Ishikawa (cell line): ENCODE measurements at regions not wholly inside any gene's neighbourhood (a gene's known extent, or its start where the extent isn't known, plus 50 kb on each side); places are given as distances from the start of the nearest gene placed in this dataset.

ENCODE experiments used
- CEBPB ChIP-seq: IDR thresholded peaks from 2 replicates; pipeline ENCODE4 v1.6.1; 2012
- CREB1 ChIP-seq: IDR thresholded peaks from 2 replicates; pipeline ENCODE4 v1.6.1; 2012; ENCODE audit warnings: low read depth
- EGR1 ChIP-seq: IDR thresholded peaks from 2 replicates; pipeline ENCODE4 v1.6.1; 2012
- EP300 ChIP-seq: IDR thresholded peaks from 2 replicates; pipeline ENCODE4 v1.6.1; 2012; ENCODE audit warnings: borderline replicate concordance
- FOXM1 ChIP-seq: IDR thresholded peaks from 2 replicates; pipeline ENCODE4 v1.6.1; 2012; ENCODE audit warnings: low read depth, borderline replicate concordance
- NFIC ChIP-seq: IDR thresholded peaks from 2 replicates; pipeline ENCODE4 v1.6.1; 2012
- RAD21 ChIP-seq: IDR thresholded peaks from 2 replicates; pipeline ENCODE4 v1.6.1; 2012; ENCODE audit warnings: low read depth
- TCF12 ChIP-seq: IDR thresholded peaks from 2 replicates; pipeline ENCODE4 v1.6.1; 2012; ENCODE audit warnings: low read depth
- TEAD4 ChIP-seq: IDR thresholded peaks from 2 replicates; pipeline ENCODE4 v1.6.1; 2012
- YY1 ChIP-seq: IDR thresholded peaks from 2 replicates; pipeline ENCODE4 v1.6.1; 2012; ENCODE audit warnings: low read depth
- ZBTB7A ChIP-seq: IDR thresholded peaks from 2 replicates; pipeline ENCODE4 v1.6.1; 2012; ENCODE audit warnings: low read depth
- TF ChIP-seq, protein P1 (sequence below): IDR thresholded peaks from 2 replicates; pipeline ENCODE4 v1.6.1; 2012
- TF ChIP-seq, protein P2 (sequence below): IDR thresholded peaks from 2 replicates; pipeline ENCODE4 v1.6.1; 2012
- TF ChIP-seq, protein P3 (sequence below): IDR thresholded peaks from 2 replicates; pipeline ENCODE4 v1.6.1; 2012; ENCODE audit warnings: low read depth, mild to moderate bottlenecking

DNA sequence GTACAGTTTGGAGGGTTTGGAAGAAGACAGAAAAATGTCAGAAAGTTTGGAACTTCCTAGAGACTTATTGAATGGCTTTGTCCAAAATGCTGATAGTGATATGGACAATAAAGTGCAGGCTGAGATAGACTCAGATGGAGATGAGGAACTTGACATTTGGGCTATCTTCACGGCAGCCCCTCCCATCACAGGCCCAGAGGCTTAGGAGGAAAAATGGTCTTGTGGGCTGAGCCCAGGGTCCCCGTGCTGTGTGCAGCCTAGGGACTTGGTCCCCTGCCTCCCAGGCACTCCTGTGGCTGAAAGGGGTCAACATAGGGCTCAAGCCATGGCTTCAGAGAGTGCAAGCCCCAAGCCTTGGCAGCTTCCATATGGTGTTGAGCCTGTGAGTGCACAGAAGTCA is 79.0 kb downstream of the CMAS start:
- TF ChIP-seq, protein P1, sequence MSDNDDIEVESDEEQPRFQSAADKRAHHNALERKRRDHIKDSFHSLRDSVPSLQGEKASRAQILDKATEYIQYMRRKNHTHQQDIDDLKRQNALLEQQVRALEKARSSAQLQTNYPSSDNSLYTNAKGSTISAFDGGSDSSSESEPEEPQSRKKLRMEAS, result no peak
- no peak for TF ChIP-seq CEBPB
- no peak for TF ChIP-seq FOXM1
- TF ChIP-seq NFIC, result no peak
- TF ChIP-seq TCF12, result no peak
- no peak for TF ChIP-seq CREB1

DNA sequence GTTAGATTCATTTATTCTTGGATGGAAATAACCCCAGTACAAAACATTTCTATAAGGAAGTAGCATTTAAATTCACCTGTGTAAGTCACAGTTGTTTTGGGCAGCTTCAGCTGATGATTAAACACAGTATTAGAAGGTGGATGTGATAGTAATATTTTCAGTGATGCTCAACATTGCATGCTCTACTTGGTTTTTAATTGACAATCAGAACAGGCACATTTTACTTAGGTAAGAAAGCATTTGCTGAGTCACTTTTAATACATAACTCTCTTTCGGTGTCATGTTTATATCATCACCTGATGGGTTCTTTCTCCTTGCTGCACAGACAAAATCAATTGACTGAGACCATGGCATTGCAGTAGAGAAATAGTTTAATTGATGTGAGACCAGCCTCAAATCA is 80.7 kb downstream of the CMAS start:
- TF ChIP-seq CREB1, result no peak
- TF ChIP-seq CEBPB, result no peak
- TF ChIP-seq YY1, result no peak
- no peak for TF ChIP-seq RAD21
- no peak for TF ChIP-seq TEAD4
- TF ChIP-seq EGR1, result no peak
- no peak for TF ChIP-seq ZBTB7A
- TF ChIP-seq, protein P2, sequence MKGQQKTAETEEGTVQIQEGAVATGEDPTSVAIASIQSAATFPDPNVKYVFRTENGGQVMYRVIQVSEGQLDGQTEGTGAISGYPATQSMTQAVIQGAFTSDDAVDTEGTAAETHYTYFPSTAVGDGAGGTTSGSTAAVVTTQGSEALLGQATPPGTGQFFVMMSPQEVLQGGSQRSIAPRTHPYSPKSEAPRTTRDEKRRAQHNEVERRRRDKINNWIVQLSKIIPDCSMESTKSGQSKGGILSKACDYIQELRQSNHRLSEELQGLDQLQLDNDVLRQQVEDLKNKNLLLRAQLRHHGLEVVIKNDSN, result no peak
- no peak for TF ChIP-seq FOXM1
- no peak for TF ChIP-seq NFIC
- TF ChIP-seq, protein P3, sequence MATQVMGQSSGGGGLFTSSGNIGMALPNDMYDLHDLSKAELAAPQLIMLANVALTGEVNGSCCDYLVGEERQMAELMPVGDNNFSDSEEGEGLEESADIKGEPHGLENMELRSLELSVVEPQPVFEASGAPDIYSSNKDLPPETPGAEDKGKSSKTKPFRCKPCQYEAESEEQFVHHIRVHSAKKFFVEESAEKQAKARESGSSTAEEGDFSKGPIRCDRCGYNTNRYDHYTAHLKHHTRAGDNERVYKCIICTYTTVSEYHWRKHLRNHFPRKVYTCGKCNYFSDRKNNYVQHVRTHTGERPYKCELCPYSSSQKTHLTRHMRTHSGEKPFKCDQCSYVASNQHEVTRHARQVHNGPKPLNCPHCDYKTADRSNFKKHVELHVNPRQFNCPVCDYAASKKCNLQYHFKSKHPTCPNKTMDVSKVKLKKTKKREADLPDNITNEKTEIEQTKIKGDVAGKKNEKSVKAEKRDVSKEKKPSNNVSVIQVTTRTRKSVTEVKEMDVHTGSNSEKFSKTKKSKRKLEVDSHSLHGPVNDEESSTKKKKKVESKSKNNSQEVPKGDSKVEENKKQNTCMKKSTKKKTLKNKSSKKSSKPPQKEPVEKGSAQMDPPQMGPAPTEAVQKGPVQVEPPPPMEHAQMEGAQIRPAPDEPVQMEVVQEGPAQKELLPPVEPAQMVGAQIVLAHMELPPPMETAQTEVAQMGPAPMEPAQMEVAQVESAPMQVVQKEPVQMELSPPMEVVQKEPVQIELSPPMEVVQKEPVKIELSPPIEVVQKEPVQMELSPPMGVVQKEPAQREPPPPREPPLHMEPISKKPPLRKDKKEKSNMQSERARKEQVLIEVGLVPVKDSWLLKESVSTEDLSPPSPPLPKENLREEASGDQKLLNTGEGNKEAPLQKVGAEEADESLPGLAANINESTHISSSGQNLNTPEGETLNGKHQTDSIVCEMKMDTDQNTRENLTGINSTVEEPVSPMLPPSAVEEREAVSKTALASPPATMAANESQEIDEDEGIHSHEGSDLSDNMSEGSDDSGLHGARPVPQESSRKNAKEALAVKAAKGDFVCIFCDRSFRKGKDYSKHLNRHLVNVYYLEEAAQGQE, result no peak
- no peak for TF ChIP-seq EP300

DNA sequence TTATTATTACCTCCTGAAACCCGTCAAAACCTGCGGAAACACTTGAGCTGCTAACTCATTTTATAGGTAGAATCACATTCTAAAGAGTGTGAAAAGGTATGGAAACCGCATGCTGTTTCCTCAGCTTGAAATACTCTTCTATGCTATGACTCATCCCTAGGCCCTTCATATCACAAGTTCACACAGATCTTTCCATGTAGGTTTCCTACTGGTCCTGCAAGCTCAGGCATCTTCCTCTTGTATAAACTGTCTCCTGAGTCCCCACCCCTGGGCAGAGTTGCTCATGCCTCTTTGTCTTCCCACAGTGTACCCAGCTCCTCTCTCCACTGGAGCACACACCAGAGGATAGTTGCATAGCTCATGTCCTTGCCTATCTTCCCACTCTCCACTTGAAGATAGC is 84.7 kb downstream of the CMAS start:
- TF ChIP-seq CREB1, result no peak
